HG02884 (cell line): ENCODE measurements at regions not wholly inside any gene's neighbourhood (a gene's known extent, or its start where the extent isn't known, plus 50 kb on each side); places are given as distances from the start of the nearest gene placed in this dataset.
"Not testable (repeated sequence)": the region's sequence is repeated elsewhere in the genome, so short reads cannot be mapped to it uniquely, and the experiment has no call there.

Experiments used
- ATAC-seq: cut with Tn5 transposase; IDR thresholded peaks from one replicate; pipeline ENCODE4 v1.9.1; 2021; ENCODE audit warnings: mild to moderate bottlenecking, moderate library complexity; ENCODE audit not compliant: unreplicated experiment

GRCh38 chr19:28609091-28609755 lies 603.7 kb downstream of the UQCRFS1 start:
- no peak for ATAC-seq

- no peak for ATAC-seq
Observed at GRCh38 chr19:28608292-28608691, 604.7 kb downstream of the UQCRFS1 start.

GRCh38 chr19:28607066-28607583 lies 605.8 kb downstream of the UQCRFS1 start:
- ATAC-seq: no peak

- no peak for ATAC-seq
Observed at GRCh38 chr19:28606269-28607032, 606.5 kb downstream of the UQCRFS1 start.

GRCh38 chr19:28605501-28606268 lies 607.3 kb downstream of the UQCRFS1 start:
- ATAC-seq: no peak

GRCh38 chr19:28603453-28603852 lies 609.5 kb downstream of the UQCRFS1 start:
- ATAC-seq: no peak

- ATAC-seq: no peak
Observed at GRCh38 chr19:28602675-28603298, 610.2 kb downstream of the UQCRFS1 start.

GRCh38 chr19:28601723-28602440 lies 611.1 kb downstream of the UQCRFS1 start:
- no peak for ATAC-seq

GRCh38 chr19:28598861-28599260 lies 614.1 kb downstream of the UQCRFS1 start:
- ATAC-seq: no peak

GRCh38 chr19:28596561-28597071 lies 616.3 kb downstream of the UQCRFS1 start:
- ATAC-seq: no peak

GRCh38 chr19:28595722-28596480 lies 617.0 kb downstream of the UQCRFS1 start:
- no peak for ATAC-seq

GRCh38 chr19:28594737-28595136 lies 618.2 kb downstream of the UQCRFS1 start:
- no peak for ATAC-seq

- ATAC-seq: not testable (repeated sequence)
Observed at GRCh38 chr19:28589991-28590411, 623.0 kb downstream of the UQCRFS1 start.

GRCh38 chr19:28586474-28586873 lies 626.5 kb downstream of the UQCRFS1 start:
- ATAC-seq: no peak

- no peak for ATAC-seq
Observed at GRCh38 chr19:28585796-28586195, 627.2 kb downstream of the UQCRFS1 start.

- no peak for ATAC-seq
Observed at GRCh38 chr19:28583713-28584112, 629.2 kb downstream of the UQCRFS1 start.

- ATAC-seq: no peak
Observed at GRCh38 chr19:28583242-28583641, 629.7 kb downstream of the UQCRFS1 start.

GRCh38 chr19:28582796-28583195 lies 630.2 kb downstream of the UQCRFS1 start:
- no peak for ATAC-seq

- ATAC-seq: no peak
Observed at GRCh38 chr19:28582344-28582743, 630.6 kb downstream of the UQCRFS1 start.

- ATAC-seq: no peak
Observed at GRCh38 chr19:28581468-28581770, 631.5 kb downstream of the UQCRFS1 start.
